Hippocampal formation (tissue), 2 donors: ENCODE measurements at regions not wholly inside any gene's neighbourhood (a gene's known extent, or its start where the extent isn't known, plus 50 kb on each side); places are given as distances from the start of the nearest gene placed in this dataset.

Experiments
- DNase-seq, 2 donors: peaks; one replicate each; lab custom pipeline; 2025; lab: John Stamatoyannopoulos, UW

- DNase-seq, result no peak
Observed at GRCh38 chr15:97023488-97023844, 693.0 kb downstream of the NR2F2 start.

GRCh38 chr15:97026781-97027180, 696.3 kb downstream of the NR2F2 start:
- DNase-seq, result no peak

- DNase-seq, result no peak
Observed at GRCh38 chr15:97027772-97028171, 697.3 kb downstream of the NR2F2 start.

- DNase-seq, result no peak
Observed at GRCh38 chr15:97030251-97030650, 699.8 kb downstream of the NR2F2 start.

- DNase-seq, result no peak
Observed at GRCh38 chr15:97036301-97036700, 705.8 kb downstream of the NR2F2 start.

- no peak for DNase-seq
Observed at GRCh38 chr15:97037080-97037479, 706.6 kb downstream of the NR2F2 start.

GRCh38 chr15:97045666-97046421, 715.3 kb downstream of the NR2F2 start:
- no peak for DNase-seq

- no peak for DNase-seq
Observed at GRCh38 chr15:97052513-97052912, 722.0 kb downstream of the NR2F2 start.

GRCh38 chr15:97053635-97054034, 723.1 kb downstream of the NR2F2 start:
- DNase-seq, result no peak

GRCh38 chr15:97057503-97057902, 727.0 kb downstream of the NR2F2 start:
- no peak for DNase-seq

- DNase-seq, result no peak
Observed at GRCh38 chr15:97059281-97059680, 728.8 kb downstream of the NR2F2 start.

- no peak for DNase-seq
Observed at GRCh38 chr15:97061392-97061791, 730.9 kb downstream of the NR2F2 start.

GRCh38 chr15:97071668-97072067, 741.2 kb downstream of the NR2F2 start:
- no peak for DNase-seq

GRCh38 chr15:97072545-97072944, 742.0 kb downstream of the NR2F2 start:
- no peak for DNase-seq

- DNase-seq, result no peak
Observed at GRCh38 chr15:97076011-97076410, 745.5 kb downstream of the NR2F2 start.

- DNase-seq, result no peak
Observed at GRCh38 chr15:97077975-97078374, 747.5 kb downstream of the NR2F2 start.

- DNase-seq, result no peak
Observed at GRCh38 chr15:97078591-97078990, 748.1 kb downstream of the NR2F2 start.

GRCh38 chr15:97081666-97082226, 751.2 kb downstream of the NR2F2 start:
- no peak for DNase-seq

GRCh38 chr15:97082830-97083229, 752.3 kb downstream of the NR2F2 start:
- DNase-seq, result no peak

- DNase-seq, result no peak
Observed at GRCh38 chr15:97084650-97085049, 754.1 kb downstream of the NR2F2 start.

GRCh38 chr15:97085731-97086130, 755.2 kb downstream of the NR2F2 start:
- DNase-seq, result no peak

GRCh38 chr15:97087006-97087741, 756.7 kb downstream of the NR2F2 start:
- no peak for DNase-seq

- DNase-seq, result no peak
Observed at GRCh38 chr15:97091093-97091492, 760.6 kb downstream of the NR2F2 start.
